PC-3 (cell line): ENCODE measurements at regions not wholly inside any gene's neighbourhood (a gene's known extent, or its start where the extent isn't known, plus 50 kb on each side); places are given as distances from the start of the nearest gene placed in this dataset.

Experiments
- ATAC-seq: fragments of 200-7000 bp; cut with Tn5 transposase; 2 replicates; pipeline ENCODE4 v1.9.1; 2020; ENCODE audit warnings: mild to moderate bottlenecking, moderate library complexity
- BruUV-seq: library from RNA; stranded (reverse); fragments of 400-500 nt; replicated peaks from 2 replicates; lab custom pipeline; 2021; lab: Mats Ljungman, UMichigan
- CTCF ChIA-PET: fragments of 300-600 bp; sonication (Branson Sonifier 250); formaldehyde crosslinking; loops from one replicate; lab custom pipeline; 2022; ENCODE audit warnings: antibody characterized with exemption; lab: Charles Lee
- POLR2A ChIA-PET: fragments of 300-600 bp; sonication (Branson Sonifier 250); formaldehyde crosslinking; loops from one replicate; lab custom pipeline; 2022; ENCODE audit warnings: antibody characterized with exemption; ENCODE audit not compliant: unreplicated experiment; lab: Charles Lee
- DNase-seq: peaks from one replicate; pipeline ENCODE4 v3.0.0-alpha.2; 2015
- H2AFZ ChIP-seq: fragments of 300-600 bp; sonication (generic); 2 replicates; pipeline ENCODE4 v1.6.0; 2016; ENCODE audit warnings: antibody characterized with exemption, low read length
- H3F3A ChIP-seq: fragments of 300-600 bp; sonication (generic); one replicate; pipeline ENCODE4 v1.6.0; 2017; ENCODE audit warnings: antibody characterized with exemption, low read length, control low read depth, mild to moderate bottlenecking; ENCODE audit not compliant: unreplicated experiment
- H3K27ac ChIP-seq: fragments of 300-600 bp; sonication (generic); 2 replicates; pipeline ENCODE4 v1.5.1; 2016; ENCODE audit warnings: mild to moderate bottlenecking, low read length
- H3K27me3 ChIP-seq: fragments of 300-600 bp; sonication (generic); 2 replicates; pipeline ENCODE4 v1.6.1; 2016; ENCODE audit warnings: low read length, mixed read lengths
- H3K36me3 ChIP-seq: fragments of 300-600 bp; sonication (generic); 2 replicates; pipeline ENCODE4 v1.6.1; 2016; ENCODE audit warnings: low read depth, mixed run types, low read length, mixed read lengths
- H3K4me1 ChIP-seq: fragments of 300-600 bp; sonication (generic); 2 replicates; pipeline ENCODE4 v1.5.1; 2016; ENCODE audit warnings: low read length; ENCODE audit not compliant: insufficient read depth
- H3K4me2 ChIP-seq: fragments of 300-600 bp; sonication (generic); 2 replicates; pipeline ENCODE4 v1.6.0; 2016; ENCODE audit warnings: low read length
- H3K4me3 ChIP-seq: fragments of 300-600 bp; sonication (generic); 2 replicates; pipeline ENCODE4 v1.5.1; 2016; ENCODE audit warnings: mild to moderate bottlenecking, low read length, mixed read lengths
- H3K79me2 ChIP-seq: fragments of 300-600 bp; sonication (generic); 2 replicates; pipeline ENCODE4 v1.6.1; 2017; ENCODE audit warnings: low read length, mixed read lengths
- H3K9ac ChIP-seq: fragments of 300-600 bp; sonication (generic); 2 replicates; pipeline ENCODE4 v1.6.0; 2016; ENCODE audit warnings: mild to moderate bottlenecking, low read length
- H3K9me2 ChIP-seq: fragments of 300-600 bp; sonication (generic); replicated peaks from 2 replicates; pipeline ENCODE4 v1.6.1; 2016; ENCODE audit warnings: mixed run types, low read length, mixed read lengths
- H3K9me3 ChIP-seq: fragments of 300-600 bp; sonication (generic); 2 replicates; pipeline ENCODE4 v1.6.1; 2016; ENCODE audit warnings: low read length, mixed read lengths
- H4K20me1 ChIP-seq: fragments of 300-600 bp; sonication (generic); 2 replicates; pipeline ENCODE4 v1.6.1; 2016; ENCODE audit warnings: low read length, mixed read lengths
- CTCF ChIP-seq: fragments of 300-600 bp; sonication (generic); conservative IDR thresholded peaks from 2 replicates; pipeline ENCODE4 v1.5.1; 2017; ENCODE audit warnings: antibody characterized with exemption, low read depth, mild to moderate bottlenecking, low read length
- EZH2 ChIP-seq: fragments of 300-600 bp; sonication (generic); IDR thresholded peaks from one replicate; pipeline ENCODE4 v1.6.1; 2017; ENCODE audit warnings: antibody characterized with exemption, mild to moderate bottlenecking, low read length; ENCODE audit not compliant: unreplicated experiment
- EZH2phosphoT487 ChIP-seq: fragments of 300-600 bp; sonication (generic); IDR thresholded peaks from 2 replicates; pipeline ENCODE4 v1.6.1; 2018; ENCODE audit warnings: mild to moderate bottlenecking, antibody characterized with exemption, low read length, borderline replicate concordance
- intact Hi-C: fragments of 100-400 bp; cut with micrococcal nuclease; formaldehyde crosslinking; loops from 2 replicates; pipeline ENCODE4 v1.9.0; 2023

GRCh38 chr11:26942356-26942755 is 51.6 kb upstream of the FIBIN start:
- no peaks in the 10 kb centered on the region for H4K20me1 ChIP-seq
- no peak overlapping the region for H3K27ac ChIP-seq
- no peaks in the 10 kb centered on the region for H3K27me3 ChIP-seq
- CTCF ChIA-PET = no interaction called here
- no peaks in the 10 kb centered on the region for H3K4me1 ChIP-seq
- no peak overlapping the region for H2AFZ ChIP-seq
- TF ChIP-seq EZH2phosphoT487 = no peak
- TF ChIP-seq CTCF = no peak
- no peak for TF ChIP-seq EZH2
- ATAC-seq (no peak), DNase-seq (no peak)
- H3K4me3 ChIP-seq = no peak overlapping the region
- H3F3A ChIP-seq = no peaks in the 10 kb centered on the region
- no peaks in the 10 kb centered on the region for H3K9me2 ChIP-seq
- no peaks in the 10 kb centered on the region for H3K79me2 ChIP-seq
- H3K4me2 ChIP-seq = no peak overlapping the region
- no peaks in the 10 kb centered on the region for H3K9me3 ChIP-seq
- no TSS peak for BruUV-seq
- POLR2A ChIA-PET = no interaction called here
- H3K36me3 ChIP-seq = no peaks in the 10 kb centered on the region
- intact Hi-C loops = no loop called here
- H3K9ac ChIP-seq = no peak overlapping the region

- no peak overlapping the region for H3K4me2 ChIP-seq
- TF ChIP-seq CTCF = no peak
- no peak for TF ChIP-seq EZH2
- no peak for TF ChIP-seq EZH2phosphoT487
- H3K9me3 ChIP-seq = no peaks in the 10 kb centered on the region
- no peaks in the 10 kb centered on the region for H3K36me3 ChIP-seq
- H3K79me2 ChIP-seq = no peaks in the 10 kb centered on the region
- ATAC-seq = no peak
- no peaks in the 10 kb centered on the region for H3K9me2 ChIP-seq
- H2AFZ ChIP-seq = no peak overlapping the region
- POLR2A ChIA-PET = no interaction called here
- intact Hi-C loops = no loop called here
- no peak for DNase-seq
- no peak overlapping the region for H3K27ac ChIP-seq
- no peaks in the 10 kb centered on the region for H3K27me3 ChIP-seq
- no peaks in the 10 kb centered on the region for H4K20me1 ChIP-seq
- H3K9ac ChIP-seq = no peak overlapping the region
- BruUV-seq = no TSS peak
- CTCF ChIA-PET = no interaction called here
- H3K4me1 ChIP-seq = no peaks in the 10 kb centered on the region
- H3K4me3 ChIP-seq = no peak overlapping the region
- H3F3A ChIP-seq = no peaks in the 10 kb centered on the region
These were observed 50.3 kb upstream of the FIBIN start for GRCh38 chr11:26943636-26944035.
